Vagina (tissue), 2 donors: ENCODE measurements at regions not wholly inside any gene's neighbourhood (a gene's known extent, or its start where the extent isn't known, plus 50 kb on each side); places are given as distances from the start of the nearest gene placed in this dataset.

Experiments used
- DNase-seq, 2 donors: peaks; one replicate each; pipeline ENCODE4 v3.0.0-alpha.2; 2017; ENCODE audit errors: extremely low spot score in 2 of 2
- H3K27ac ChIP-seq: fragments of 200-600 bp; sonication (generic); one replicate; pipeline ENCODE4 v1.5.1; 2019
- H3K27me3 ChIP-seq: fragments of 200-600 bp; sonication (generic); one replicate; pipeline ENCODE4 v1.5.1; 2019
- H3K36me3 ChIP-seq, 2 donors: fragments of 200-600 bp; sonication (generic); one replicate each; pipeline ENCODE4 v1.5.1; 2017 to 2019
- H3K4me1 ChIP-seq: fragments of 200-600 bp; sonication (generic); one replicate; pipeline ENCODE4 v1.5.1; 2019
- H3K4me3 ChIP-seq, 2 donors: fragments of 200-600 bp; sonication (generic); 1 replicate in 1 of 2; 2 replicates in 1 of 2; pipeline ENCODE4 v1.5.1; 2016 to 2019
- H3K9me3 ChIP-seq: fragments of 200-600 bp; sonication (generic); one replicate; pipeline ENCODE4 v1.5.1; 2019
- POLR2A ChIP-seq, 2 donors: fragments of 450-650 bp; IDR thresholded peaks; one replicate each; pipeline ENCODE4 v1.6.1; 2017; ENCODE audit warnings: antibody characterized with exemption in 2 of 2, mild to moderate bottlenecking in 2 of 2, moderate library complexity in 2 of 2
- POLR2AphosphoS5 ChIP-seq, 2 donors: sonication (generic); formaldehyde crosslinking; IDR thresholded peaks; one replicate each; pipeline ENCODE4 v1.9.0; 2017; ENCODE audit warnings: antibody characterized with exemption in 2 of 2, mild to moderate bottlenecking in 2 of 2, low read depth in 1 of 2; ENCODE audit not compliant: insufficient read depth in 1 of 2
- intact Hi-C: fragments of 100-400 bp; cut with DNase I; formaldehyde crosslinking; loops from one replicate; pipeline ENCODE4 v1.15.1; 2023
- TF ChIP-seq, protein P1 (sequence below), 3 experiments: fragments of 450-650 bp in 2 of 3; fragments of 200-600 bp in 1 of 3; sonication (generic) in 1 of 3; IDR thresholded peaks; one replicate each; pipeline ENCODE4 v1.5.1; 2017 to 2019; ENCODE audit warnings: antibody characterized with exemption in 3 of 3, mild to moderate bottlenecking in 2 of 3, moderate library complexity in 2 of 3

- no peak overlapping the region for H3K4me3 ChIP-seq
- no peaks in the 10 kb centered on the region for H3K27me3 ChIP-seq
- TF ChIP-seq POLR2A (IDR thresholded peaks at IDR 0.05) (no peak), POLR2AphosphoS5 (IDR thresholded peaks at IDR 0.05; ENCODE audit: insufficient read depth in 1 of 2, low read depth in 1 of 2) (no peak)
- TF ChIP-seq, protein P1, sequence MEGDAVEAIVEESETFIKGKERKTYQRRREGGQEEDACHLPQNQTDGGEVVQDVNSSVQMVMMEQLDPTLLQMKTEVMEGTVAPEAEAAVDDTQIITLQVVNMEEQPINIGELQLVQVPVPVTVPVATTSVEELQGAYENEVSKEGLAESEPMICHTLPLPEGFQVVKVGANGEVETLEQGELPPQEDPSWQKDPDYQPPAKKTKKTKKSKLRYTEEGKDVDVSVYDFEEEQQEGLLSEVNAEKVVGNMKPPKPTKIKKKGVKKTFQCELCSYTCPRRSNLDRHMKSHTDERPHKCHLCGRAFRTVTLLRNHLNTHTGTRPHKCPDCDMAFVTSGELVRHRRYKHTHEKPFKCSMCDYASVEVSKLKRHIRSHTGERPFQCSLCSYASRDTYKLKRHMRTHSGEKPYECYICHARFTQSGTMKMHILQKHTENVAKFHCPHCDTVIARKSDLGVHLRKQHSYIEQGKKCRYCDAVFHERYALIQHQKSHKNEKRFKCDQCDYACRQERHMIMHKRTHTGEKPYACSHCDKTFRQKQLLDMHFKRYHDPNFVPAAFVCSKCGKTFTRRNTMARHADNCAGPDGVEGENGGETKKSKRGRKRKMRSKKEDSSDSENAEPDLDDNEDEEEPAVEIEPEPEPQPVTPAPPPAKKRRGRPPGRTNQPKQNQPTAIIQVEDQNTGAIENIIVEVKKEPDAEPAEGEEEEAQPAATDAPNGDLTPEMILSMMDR (IDR thresholded peaks at IDR 0.05) = no peak
- H3K9me3 ChIP-seq = no peaks in the 10 kb centered on the region
- DNase-seq = no peak
- no peaks in the 10 kb centered on the region for H3K36me3 ChIP-seq
- H3K4me1 ChIP-seq = no peaks in the 10 kb centered on the region
- H3K27ac ChIP-seq = no peak overlapping the region
- intact Hi-C loops = no loop called here
Observed at GRCh38 chr2:7697052-7697451, 779.8 kb downstream of the RNF144A start.

DNA sequence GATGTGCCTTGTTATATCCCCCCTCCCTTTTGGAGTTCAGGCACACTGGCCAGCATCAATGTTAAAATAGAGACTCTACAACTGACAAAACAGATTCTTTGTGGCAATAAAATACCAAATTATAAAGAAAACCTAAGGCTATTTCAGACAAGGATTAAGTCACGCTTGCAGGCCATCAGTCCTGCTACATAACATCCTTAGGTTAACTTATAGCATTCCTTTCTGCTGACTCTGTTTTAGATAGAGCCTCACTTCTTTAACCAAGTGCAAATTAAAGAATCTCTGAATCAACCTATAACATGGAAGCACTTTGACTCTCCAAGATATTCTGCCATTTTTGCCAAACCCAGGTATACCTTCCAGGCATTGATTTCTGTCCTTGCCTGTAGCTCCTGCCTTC is 784.6 kb downstream of the RNF144A start:
- Histone ChIP-seq H3K4me1 (no peaks in the 10 kb centered on the region), H3K4me3 (no peak overlapping the region), H3K36me3 (no peaks in the 10 kb centered on the region), H3K27ac (no peak overlapping the region), H3K9me3 (no peaks in the 10 kb centered on the region), H3K27me3 (no peaks in the 10 kb centered on the region)
- TF ChIP-seq POLR2AphosphoS5 (IDR thresholded peaks at IDR 0.05; ENCODE audit: insufficient read depth in 1 of 2, low read depth in 1 of 2) = no peak
- TF ChIP-seq, protein P1 (IDR thresholded peaks at IDR 0.05) = no peak
- TF ChIP-seq POLR2A (IDR thresholded peaks at IDR 0.05) = no peak
- no peak for DNase-seq
- intact Hi-C loops = no loop called here

DNA sequence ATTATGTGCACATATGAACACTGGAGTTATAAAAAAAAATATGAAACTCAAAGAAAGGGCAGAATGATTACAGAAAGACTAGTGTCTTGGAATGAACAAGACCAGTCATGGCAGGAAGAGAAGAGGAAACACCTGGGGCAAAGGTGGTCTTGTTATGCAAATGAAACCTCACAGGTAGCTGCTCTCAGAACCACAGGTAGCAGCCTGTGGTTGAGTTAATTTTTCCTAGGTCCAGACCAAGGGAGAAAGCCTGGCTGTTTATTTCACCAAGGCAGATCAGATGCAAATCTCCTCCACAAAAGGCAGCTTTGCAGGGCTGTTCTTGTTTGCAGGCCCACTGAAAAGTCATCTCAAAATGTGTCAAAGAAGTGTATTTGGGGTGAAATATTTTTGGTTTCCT is 785.8 kb downstream of the RNF144A start:
- intact Hi-C loops = no loop called here
- TF ChIP-seq POLR2A (IDR thresholded peaks at IDR 0.05) = no peak
- TF ChIP-seq, protein P1 (IDR thresholded peaks at IDR 0.05) = no peak
- no peak for TF ChIP-seq POLR2AphosphoS5 (IDR thresholded peaks at IDR 0.05; ENCODE audit: insufficient read depth in 1 of 2, low read depth in 1 of 2)
- Histone ChIP-seq H3K36me3 (no peaks in the 10 kb centered on the region), H3K27ac (no peak overlapping the region), H3K27me3 (no peaks in the 10 kb centered on the region), H3K4me1 (no peaks in the 10 kb centered on the region), H3K4me3 (no peak overlapping the region), H3K9me3 (no peaks in the 10 kb centered on the region)
- DNase-seq = no peak

GRCh38 chr2:7703543-7704144 is 786.4 kb downstream of the RNF144A start:
- intact Hi-C loops = no loop called here
- TF ChIP-seq, protein P1 (IDR thresholded peaks at IDR 0.05) = no peak
- TF ChIP-seq POLR2A (IDR thresholded peaks at IDR 0.05) = no peak
- TF ChIP-seq POLR2AphosphoS5 (IDR thresholded peaks at IDR 0.05; ENCODE audit: insufficient read depth in 1 of 2, low read depth in 1 of 2) = no peak

GRCh38 chr2:7704296-7704865 is 787.2 kb downstream of the RNF144A start:
- H3K27me3 ChIP-seq = no peaks in the 10 kb centered on the region

More at GRCh38 chr2:7703543-7704144, 786.4 kb downstream of the RNF144A start:
- H3K4me1 ChIP-seq = no peaks in the 10 kb centered on the region
- H3K4me3 ChIP-seq = no peak overlapping the region
- DNase-seq = no peak
- H3K9me3 ChIP-seq = no peaks in the 10 kb centered on the region
- H3K27me3 ChIP-seq = no peaks in the 10 kb centered on the region
- no peak overlapping the region for H3K27ac ChIP-seq
- H3K36me3 ChIP-seq = no peaks in the 10 kb centered on the region

More at GRCh38 chr2:7704296-7704865, 787.2 kb downstream of the RNF144A start:
- no peak overlapping the region for H3K27ac ChIP-seq
- TF ChIP-seq POLR2A (IDR thresholded peaks at IDR 0.05) = no peak
- TF ChIP-seq, protein P1 (IDR thresholded peaks at IDR 0.05) = no peak
- TF ChIP-seq POLR2AphosphoS5 (IDR thresholded peaks at IDR 0.05; ENCODE audit: insufficient read depth in 1 of 2, low read depth in 1 of 2) = no peak
- intact Hi-C loops = no loop called here
- no peaks in the 10 kb centered on the region for H3K36me3 ChIP-seq
- no peaks in the 10 kb centered on the region for H3K9me3 ChIP-seq
- H3K4me1 ChIP-seq = no peaks in the 10 kb centered on the region
- no peak for DNase-seq
- no peak overlapping the region for H3K4me3 ChIP-seq
